ENCODE measurements at regions not wholly inside any gene's neighbourhood (a gene's known extent, or its start where the extent isn't known, plus 50 kb on each side); places are given as distances from the start of the nearest gene placed in this dataset.

DNA sequence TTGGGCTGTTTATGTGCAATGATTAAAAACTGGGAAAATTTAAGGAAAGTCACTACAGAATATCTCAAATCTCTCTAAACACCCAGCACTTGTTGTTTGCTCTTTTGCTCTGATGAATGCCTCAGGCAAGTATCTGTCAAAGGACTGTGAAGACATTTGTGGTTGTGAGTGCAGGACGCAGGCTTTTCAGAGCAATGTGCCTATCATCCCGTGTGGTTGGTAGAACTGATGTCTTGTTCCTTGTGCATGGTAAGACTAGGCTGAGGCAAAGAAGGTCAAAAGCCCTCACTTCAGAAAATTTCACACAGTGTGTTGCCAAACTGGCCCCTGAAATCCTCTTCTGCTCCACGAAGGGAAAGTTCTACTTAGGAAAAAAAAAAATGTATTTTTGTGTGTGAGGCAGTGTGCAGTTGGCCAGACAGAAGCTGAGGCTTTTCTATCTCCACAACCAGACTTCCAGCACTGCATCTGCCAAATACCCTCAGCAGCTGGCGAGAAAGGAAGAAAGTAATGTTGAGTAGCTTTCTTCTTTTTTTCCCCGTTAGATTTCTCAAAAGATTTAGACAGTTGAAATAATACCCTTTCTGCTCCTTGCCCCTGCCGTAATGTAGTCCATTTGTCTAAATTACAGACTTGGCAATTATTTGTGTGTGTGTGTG lies 1103.1 kb downstream of the VRK1 start:
- no peaks in the 10 kb centered on the region for H3K4me1 ChIP-seq (ENCODE audit: control insufficient read depth in 1 of 2, insufficient read depth in 2 of 2, low read length in 2 of 2)
- no peaks in the 10 kb centered on the region for H3K27me3 ChIP-seq (ENCODE audit: low read depth, low read length)
- no peak overlapping the region for H3K4me3 ChIP-seq (ENCODE audit: low read depth in 1 of 2, low read length in 2 of 2)
- no peaks in the 10 kb centered on the region for H3K9me3 ChIP-seq (ENCODE audit: control insufficient read depth in 1 of 2, low read length in 2 of 2)
- H3K27ac ChIP-seq (ENCODE audit: low read length): no peak overlapping the region
- H3K36me3 ChIP-seq (ENCODE audit: control insufficient read depth in 1 of 2, insufficient read depth in 2 of 2, low read length in 2 of 2): no peaks in the 10 kb centered on the region

DNA sequence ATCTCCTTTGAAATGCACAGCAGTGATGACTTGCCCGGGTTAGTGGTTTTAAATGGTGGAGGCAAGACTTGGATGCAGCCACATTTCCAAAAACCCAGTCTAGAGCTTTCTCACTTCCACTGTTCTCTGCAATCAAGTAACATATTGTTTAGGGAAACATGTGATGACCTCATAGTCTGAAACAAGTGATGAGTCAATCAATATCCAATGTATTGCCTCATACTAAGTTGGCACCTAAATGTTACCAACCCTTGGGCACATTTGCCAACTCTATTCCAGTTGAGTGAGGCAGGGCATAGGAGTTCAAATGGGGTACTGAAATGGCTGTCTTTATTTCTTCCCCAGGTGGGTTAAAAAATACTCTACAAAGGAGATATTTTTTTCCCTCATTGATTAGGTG lies 1105.4 kb downstream of the VRK1 start:
- Histone ChIP-seq H3K4me3 (ENCODE audit: low read depth in 1 of 2, low read length in 2 of 2) (no peak overlapping the region), H3K9me3 (ENCODE audit: control insufficient read depth in 1 of 2, low read length in 2 of 2) (peaks cover 0 to under 1% of the 10 kb centered on the region in 2 donors), H3K4me1 (ENCODE audit: control insufficient read depth in 1 of 2, insufficient read depth in 2 of 2, low read length in 2 of 2) (no peaks in the 10 kb centered on the region), H3K27ac (ENCODE audit: low read length) (no peak overlapping the region), H3K27me3 (ENCODE audit: low read depth, low read length) (no peaks in the 10 kb centered on the region), H3K36me3 (ENCODE audit: control insufficient read depth in 1 of 2, insufficient read depth in 2 of 2, low read length in 2 of 2) (no peaks in the 10 kb centered on the region)

DNA sequence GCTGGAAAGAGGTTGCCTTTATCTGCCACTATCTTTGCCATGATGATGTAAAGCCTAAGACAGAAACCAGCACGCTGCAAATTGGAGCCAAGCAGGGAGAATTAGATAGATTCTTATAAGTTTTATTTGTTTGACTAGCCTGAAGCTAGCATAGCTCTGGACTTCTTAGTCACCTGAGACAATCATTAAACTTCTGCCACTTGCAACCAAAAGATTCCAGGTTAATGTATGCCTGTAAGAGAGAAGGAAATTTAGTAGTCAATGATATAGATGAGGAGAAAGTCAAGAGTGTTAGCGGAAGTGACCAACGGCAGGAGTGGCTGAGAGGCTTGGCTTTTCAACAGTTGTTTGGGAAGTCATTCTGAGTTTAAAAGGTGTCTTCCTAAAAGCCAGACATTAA lies 1106.6 kb downstream of the VRK1 start:
- H3K36me3 ChIP-seq (ENCODE audit: control insufficient read depth in 1 of 2, insufficient read depth in 2 of 2, low read length in 2 of 2): no peaks in the 10 kb centered on the region
- no peaks in the 10 kb centered on the region for H3K27me3 ChIP-seq (ENCODE audit: low read depth, low read length)
- no peak overlapping the region for H3K27ac ChIP-seq (ENCODE audit: low read length)
- peaks cover 9 to 10% of the 10 kb centered on the region in 2 donors for H3K9me3 ChIP-seq (ENCODE audit: control insufficient read depth in 1 of 2, low read length in 2 of 2)
- no peaks in the 10 kb centered on the region for H3K4me1 ChIP-seq (ENCODE audit: control insufficient read depth in 1 of 2, insufficient read depth in 2 of 2, low read length in 2 of 2)
- H3K4me3 ChIP-seq (ENCODE audit: low read depth in 1 of 2, low read length in 2 of 2): no peak overlapping the region

DNA sequence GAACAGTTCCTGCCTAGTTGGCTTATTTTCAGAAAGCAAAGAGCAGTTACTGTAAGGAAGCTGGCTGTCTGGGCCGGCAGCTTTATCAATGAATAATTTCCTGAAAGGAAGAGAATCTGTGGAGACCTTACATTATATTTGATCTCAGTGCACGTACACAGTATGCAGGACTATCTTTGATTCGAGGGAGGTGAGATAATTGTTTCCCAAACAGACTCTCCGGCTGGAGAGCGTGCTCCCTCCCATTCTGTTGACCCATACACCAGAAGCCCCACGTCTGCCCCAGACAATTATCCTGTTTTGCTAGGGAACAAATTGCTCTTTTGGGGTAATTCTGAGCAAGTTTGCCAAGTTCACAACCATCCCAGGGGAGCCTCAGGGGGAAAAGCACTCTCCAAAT lies 1115.0 kb downstream of the VRK1 start:
- Histone ChIP-seq H3K36me3 (ENCODE audit: control insufficient read depth in 1 of 2, insufficient read depth in 2 of 2, low read length in 2 of 2) (no peaks in the 10 kb centered on the region), H3K4me1 (ENCODE audit: control insufficient read depth in 1 of 2, insufficient read depth in 2 of 2, low read length in 2 of 2) (no peaks in the 10 kb centered on the region), H3K4me3 (ENCODE audit: low read depth in 1 of 2, low read length in 2 of 2) (no peak overlapping the region), H3K27me3 (ENCODE audit: low read depth, low read length) (no peaks in the 10 kb centered on the region), H3K27ac (ENCODE audit: low read length) (no peak overlapping the region), H3K9me3 (ENCODE audit: control insufficient read depth in 1 of 2, low read length in 2 of 2) (peaks cover 9 to 10% of the 10 kb centered on the region in 2 donors)

DNA sequence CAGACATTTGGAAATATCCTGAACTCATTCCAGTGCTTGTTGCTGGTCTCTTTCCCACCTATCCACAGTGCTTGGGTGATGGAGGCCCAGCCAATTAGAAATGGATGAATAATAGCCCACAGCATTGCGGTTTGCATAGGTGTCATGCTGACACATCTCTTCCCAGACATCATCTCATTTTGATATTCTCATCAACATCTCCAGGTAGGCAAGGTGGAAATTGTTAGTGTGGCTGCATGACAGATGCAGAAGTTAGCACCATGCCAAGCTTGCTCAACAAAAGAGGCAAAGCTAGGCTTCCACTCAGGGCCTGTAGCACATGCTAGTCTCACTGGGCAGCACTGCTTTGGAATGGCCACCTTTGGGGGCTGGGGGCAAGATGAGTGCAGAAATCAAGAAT lies 1118.9 kb downstream of the VRK1 start:
- Histone ChIP-seq H3K9me3 (ENCODE audit: control insufficient read depth in 1 of 2, low read length in 2 of 2) (no peaks in the 10 kb centered on the region), H3K4me1 (ENCODE audit: control insufficient read depth in 1 of 2, insufficient read depth in 2 of 2, low read length in 2 of 2) (no peaks in the 10 kb centered on the region), H3K36me3 (ENCODE audit: control insufficient read depth in 1 of 2, insufficient read depth in 2 of 2, low read length in 2 of 2) (no peaks in the 10 kb centered on the region), H3K27ac (ENCODE audit: low read length) (no peak overlapping the region), H3K27me3 (ENCODE audit: low read depth, low read length) (no peaks in the 10 kb centered on the region), H3K4me3 (ENCODE audit: low read depth in 1 of 2, low read length in 2 of 2) (no peak overlapping the region)

DNA sequence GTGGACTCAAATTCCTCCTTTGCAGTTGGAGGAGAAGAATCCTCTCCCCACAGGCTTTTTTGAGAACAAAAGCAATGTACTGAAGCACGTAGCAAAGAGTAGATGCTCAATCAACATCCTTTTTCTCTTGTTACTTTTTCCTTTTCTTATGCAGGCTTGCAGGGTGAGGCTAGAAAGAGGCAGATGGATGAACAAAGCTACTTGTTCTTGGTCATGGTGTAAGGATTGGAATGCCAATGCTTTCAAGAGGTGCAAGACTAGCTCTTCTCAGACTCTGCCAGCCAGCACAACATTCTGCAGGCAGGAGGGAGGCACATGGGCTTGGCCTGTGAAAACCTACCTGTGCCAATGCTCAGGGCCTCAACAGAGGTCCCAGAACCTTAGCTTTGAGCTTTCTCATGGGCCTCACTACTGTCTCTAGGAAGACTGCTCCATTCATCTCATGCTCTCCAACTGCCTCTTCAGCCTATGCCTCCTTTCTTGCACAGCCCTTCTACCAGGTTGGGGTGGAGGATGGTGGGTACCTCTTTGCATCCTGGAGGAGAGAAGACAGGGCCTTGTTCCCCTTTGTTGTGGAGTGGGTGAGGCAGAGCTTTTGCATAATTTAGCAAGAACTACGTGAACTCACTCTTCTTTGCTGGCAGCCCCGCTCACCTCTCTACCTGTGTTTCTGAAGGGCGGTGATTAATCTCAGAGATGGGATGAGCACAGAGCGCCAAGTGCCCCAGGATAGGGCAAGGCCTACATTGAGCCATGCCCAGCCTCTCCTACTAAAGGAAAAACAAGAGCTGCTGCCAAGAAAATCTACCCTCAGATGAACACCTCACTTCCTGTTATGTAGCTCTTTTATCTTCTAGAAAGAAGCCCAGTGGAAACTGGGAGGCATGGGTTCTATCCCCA lies 1119.7 kb downstream of the VRK1 start:
- no peaks in the 10 kb centered on the region for H3K9me3 ChIP-seq (ENCODE audit: control insufficient read depth in 1 of 2, low read length in 2 of 2)
- no peak overlapping the region for H3K4me3 ChIP-seq (ENCODE audit: low read depth in 1 of 2, low read length in 2 of 2)
- H3K27me3 ChIP-seq (ENCODE audit: low read depth, low read length): no peaks in the 10 kb centered on the region
- H3K36me3 ChIP-seq (ENCODE audit: control insufficient read depth in 1 of 2, insufficient read depth in 2 of 2, low read length in 2 of 2): no peaks in the 10 kb centered on the region
- no peaks in the 10 kb centered on the region for H3K4me1 ChIP-seq (ENCODE audit: control insufficient read depth in 1 of 2, insufficient read depth in 2 of 2, low read length in 2 of 2)
- no peak overlapping the region for H3K27ac ChIP-seq (ENCODE audit: low read length)

DNA sequence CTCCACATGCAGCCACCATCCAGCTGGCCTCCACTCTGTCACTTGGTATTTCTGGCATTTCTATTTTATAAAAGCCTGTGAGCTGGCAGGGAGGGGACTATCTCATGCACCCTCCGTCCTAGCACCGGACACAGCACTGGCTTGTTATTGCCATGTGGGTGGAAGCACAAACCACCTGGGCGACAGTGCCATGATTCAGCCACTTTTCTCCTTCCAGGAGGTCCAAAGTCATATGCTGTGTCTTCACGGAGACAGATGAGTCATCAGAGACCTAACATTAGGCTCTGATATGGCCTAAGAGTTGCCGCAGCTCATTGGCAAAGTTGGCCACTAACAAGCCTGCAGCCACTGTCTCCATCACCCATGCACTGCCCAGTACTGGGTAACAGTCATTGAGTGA lies 1123.0 kb downstream of the VRK1 start:
- H3K9me3 ChIP-seq (ENCODE audit: control insufficient read depth in 1 of 2, low read length in 2 of 2): no peaks in the 10 kb centered on the region
- H3K36me3 ChIP-seq (ENCODE audit: control insufficient read depth in 1 of 2, insufficient read depth in 2 of 2, low read length in 2 of 2): no peaks in the 10 kb centered on the region
- no peaks in the 10 kb centered on the region for H3K4me1 ChIP-seq (ENCODE audit: control insufficient read depth in 1 of 2, insufficient read depth in 2 of 2, low read length in 2 of 2)
- no peak overlapping the region for H3K4me3 ChIP-seq (ENCODE audit: low read depth in 1 of 2, low read length in 2 of 2)
- no peaks in the 10 kb centered on the region for H3K27me3 ChIP-seq (ENCODE audit: low read depth, low read length)
- H3K27ac ChIP-seq (ENCODE audit: low read length): no peak overlapping the region

DNA sequence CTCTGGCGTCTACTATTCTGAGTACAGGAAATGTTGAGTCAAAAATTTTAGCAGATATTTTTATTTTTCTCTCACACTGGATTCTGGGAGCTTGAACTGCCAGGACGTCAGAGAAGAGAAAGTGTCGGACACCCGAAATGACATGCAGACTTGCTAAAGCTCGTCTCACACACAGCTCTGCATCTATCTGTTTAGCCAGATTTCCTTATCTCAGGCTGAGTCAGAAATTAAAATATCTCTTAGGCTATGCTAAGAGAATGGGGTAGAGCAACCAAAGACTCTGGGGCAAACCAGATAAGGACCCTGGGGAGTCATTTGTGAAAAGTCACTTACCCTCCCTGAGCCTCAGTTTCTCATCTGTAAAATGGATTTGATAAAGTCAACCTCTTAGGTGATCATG lies 1124.1 kb downstream of the VRK1 start:
- no peaks in the 10 kb centered on the region for H3K4me1 ChIP-seq (ENCODE audit: control insufficient read depth in 1 of 2, insufficient read depth in 2 of 2, low read length in 2 of 2)
- H3K36me3 ChIP-seq (ENCODE audit: control insufficient read depth in 1 of 2, insufficient read depth in 2 of 2, low read length in 2 of 2): no peaks in the 10 kb centered on the region
- H3K4me3 ChIP-seq (ENCODE audit: low read depth in 1 of 2, low read length in 2 of 2): no peak overlapping the region
- H3K27me3 ChIP-seq (ENCODE audit: low read depth, low read length): no peaks in the 10 kb centered on the region
- H3K27ac ChIP-seq (ENCODE audit: low read length): no peak overlapping the region
- no peaks in the 10 kb centered on the region for H3K9me3 ChIP-seq (ENCODE audit: control insufficient read depth in 1 of 2, low read length in 2 of 2)

DNA sequence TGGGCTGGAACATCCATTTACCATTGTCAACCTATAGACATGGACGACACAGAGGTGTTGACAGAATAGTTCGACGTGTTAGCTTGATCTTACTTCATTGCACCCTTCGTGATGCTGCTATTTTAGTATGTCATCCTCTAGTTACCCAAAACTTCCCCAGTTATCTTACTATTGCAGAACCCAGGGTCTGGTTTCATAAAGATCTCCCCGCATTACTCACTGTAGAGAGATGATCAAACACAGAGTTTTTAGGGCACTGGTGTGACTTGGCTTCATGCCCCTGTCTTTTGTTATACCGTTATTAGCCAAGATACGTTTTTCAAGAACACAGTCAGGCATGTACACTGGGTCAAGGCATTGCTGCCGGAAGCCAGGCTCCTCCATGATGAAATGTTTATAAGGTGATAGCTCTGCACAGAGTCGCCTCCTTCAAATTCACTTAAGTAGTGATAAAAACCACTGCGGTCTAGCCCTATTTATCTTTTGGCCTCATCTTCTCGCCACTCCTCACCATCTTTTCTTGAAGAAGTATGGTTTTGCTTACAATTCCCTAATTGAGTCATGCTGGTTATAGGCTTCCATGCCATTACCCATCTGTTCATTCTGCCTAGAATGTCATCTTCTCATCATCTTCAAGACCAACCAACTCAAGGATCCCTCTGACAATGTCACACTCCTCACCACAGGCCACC lies 1127.9 kb downstream of the VRK1 start:
- no peaks in the 10 kb centered on the region for H3K9me3 ChIP-seq (ENCODE audit: control insufficient read depth in 1 of 2, low read length in 2 of 2)
- no peak overlapping the region for H3K4me3 ChIP-seq (ENCODE audit: low read depth in 1 of 2, low read length in 2 of 2)
- H3K4me1 ChIP-seq (ENCODE audit: control insufficient read depth in 1 of 2, insufficient read depth in 2 of 2, low read length in 2 of 2): no peaks in the 10 kb centered on the region
- H3K27ac ChIP-seq (ENCODE audit: low read length): no peak overlapping the region
- no peaks in the 10 kb centered on the region for H3K27me3 ChIP-seq (ENCODE audit: low read depth, low read length)
- no peaks in the 10 kb centered on the region for H3K36me3 ChIP-seq (ENCODE audit: control insufficient read depth in 1 of 2, insufficient read depth in 2 of 2, low read length in 2 of 2)

DNA sequence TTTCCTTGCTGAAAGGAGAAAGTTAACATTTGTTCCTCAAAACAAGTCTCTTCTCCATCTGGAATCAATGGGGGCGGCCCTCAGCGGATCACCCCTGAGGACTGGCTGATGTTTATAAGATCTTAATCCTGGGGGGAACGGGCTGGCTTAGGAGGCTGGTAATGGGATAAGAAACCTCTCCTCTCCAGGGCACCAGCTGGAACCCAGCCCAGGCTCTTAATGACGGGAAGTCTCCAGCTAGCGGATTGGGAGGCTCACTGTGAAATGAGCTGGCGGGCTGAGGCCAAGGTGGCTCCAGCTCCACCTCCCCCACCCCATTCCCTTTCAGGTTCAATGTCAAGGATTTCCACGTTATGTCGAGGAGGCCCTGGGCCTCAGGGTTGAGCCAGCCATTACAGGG lies 1133.0 kb downstream of the VRK1 start:
- Histone ChIP-seq H3K36me3 (ENCODE audit: control insufficient read depth in 1 of 2, insufficient read depth in 2 of 2, low read length in 2 of 2) (no peaks in the 10 kb centered on the region), H3K27me3 (ENCODE audit: low read depth, low read length) (no peaks in the 10 kb centered on the region), H3K4me3 (ENCODE audit: low read depth in 1 of 2, low read length in 2 of 2) (no peak overlapping the region), H3K4me1 (ENCODE audit: control insufficient read depth in 1 of 2, insufficient read depth in 2 of 2, low read length in 2 of 2) (no peaks in the 10 kb centered on the region), H3K27ac (ENCODE audit: low read length) (no peak overlapping the region), H3K9me3 (ENCODE audit: control insufficient read depth in 1 of 2, low read length in 2 of 2) (no peaks in the 10 kb centered on the region)

DNA sequence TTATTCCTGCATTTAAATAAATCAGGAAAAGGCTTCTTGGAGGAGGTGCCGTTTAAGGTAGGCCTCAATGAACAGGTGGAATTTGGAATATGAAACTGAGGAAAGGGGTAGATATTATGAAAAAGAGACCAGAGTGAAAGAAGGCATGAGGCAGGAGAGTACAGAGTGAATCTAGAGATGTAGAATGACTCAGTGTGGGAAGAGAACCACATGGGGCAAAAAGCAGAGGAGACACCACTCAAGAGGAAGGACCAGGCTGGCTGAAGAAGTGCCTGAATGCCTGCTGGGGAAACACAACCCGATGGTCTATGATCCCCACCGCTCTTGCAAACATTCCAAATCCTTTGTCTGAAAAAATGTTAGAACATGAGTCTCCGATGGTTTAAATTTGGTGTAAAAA lies 1134.1 kb downstream of the VRK1 start:
- no peaks in the 10 kb centered on the region for H3K27me3 ChIP-seq (ENCODE audit: low read depth, low read length)
- H3K4me3 ChIP-seq (ENCODE audit: low read depth in 1 of 2, low read length in 2 of 2): no peak overlapping the region
- H3K9me3 ChIP-seq (ENCODE audit: control insufficient read depth in 1 of 2, low read length in 2 of 2): no peaks in the 10 kb centered on the region
- no peaks in the 10 kb centered on the region for H3K4me1 ChIP-seq (ENCODE audit: control insufficient read depth in 1 of 2, insufficient read depth in 2 of 2, low read length in 2 of 2)
- no peaks in the 10 kb centered on the region for H3K36me3 ChIP-seq (ENCODE audit: control insufficient read depth in 1 of 2, insufficient read depth in 2 of 2, low read length in 2 of 2)
- no peak overlapping the region for H3K27ac ChIP-seq (ENCODE audit: low read length)

Data from muscle layer of duodenum (tissue), 2 donors.